Eye (tissue), 1 donor: ENCODE measurements at regions not wholly inside any gene's neighbourhood (a gene's known extent, or its start where the extent isn't known, plus 50 kb on each side); places are given as distances from the start of the nearest gene placed in this dataset.
"Not testable (repeated sequence)": the region's sequence is repeated elsewhere in the genome, so short reads cannot be mapped to it uniquely, and the experiment has no call there.

Experiments
- DNase-seq: peaks from one replicate; pipeline ENCODE4 v3.0.0-alpha.2; 2015

GRCh38 chr18:66994790-66995189, 390.9 kb upstream of the CDH19 start:
- DNase-seq: no peak

- no peak for DNase-seq
Measured at GRCh38 chr18:66993492-66993891, 389.6 kb upstream of the CDH19 start.

GRCh38 chr18:66990909-66991308, 387.0 kb upstream of the CDH19 start:
- no peak for DNase-seq

GRCh38 chr18:66979009-66979408, 375.1 kb upstream of the CDH19 start:
- DNase-seq: no peak

- no peak for DNase-seq
Measured at GRCh38 chr18:66972681-66973080, 368.8 kb upstream of the CDH19 start.

- DNase-seq: no peak
Measured at GRCh38 chr18:66971960-66972359, 368.1 kb upstream of the CDH19 start.

- no peak for DNase-seq
Measured at GRCh38 chr18:66966171-66966570, 362.3 kb upstream of the CDH19 start.

- no peak for DNase-seq
Measured at GRCh38 chr18:66958309-66958708, 354.4 kb upstream of the CDH19 start.

GRCh38 chr18:66951750-66952149, 347.9 kb upstream of the CDH19 start:
- no peak for DNase-seq

GRCh38 chr18:66949419-66949818, 345.5 kb upstream of the CDH19 start:
- DNase-seq: no peak

GRCh38 chr18:66937546-66937945, 333.7 kb upstream of the CDH19 start:
- no peak for DNase-seq

- DNase-seq: no peak
Measured at GRCh38 chr18:66931010-66931409, 327.1 kb upstream of the CDH19 start.

- no peak for DNase-seq
Measured at GRCh38 chr18:66916834-66917233, 312.9 kb upstream of the CDH19 start.

- DNase-seq: no peak
Measured at GRCh38 chr18:66900837-66901236, 296.9 kb upstream of the CDH19 start.

- no peak for DNase-seq
Measured at GRCh38 chr18:66895631-66896030, 291.7 kb upstream of the CDH19 start.

GRCh38 chr18:66894851-66895250, 291.0 kb upstream of the CDH19 start:
- DNase-seq: no peak

- DNase-seq: not testable (repeated sequence)
Measured at GRCh38 chr18:66892388-66892787, 288.5 kb upstream of the CDH19 start.

- no peak for DNase-seq
Measured at GRCh38 chr18:66874812-66875474, 271.1 kb upstream of the CDH19 start.

- no peak for DNase-seq
Measured at GRCh38 chr18:66874375-66874774, 270.5 kb upstream of the CDH19 start.

GRCh38 chr18:66873899-66874298, 270.0 kb upstream of the CDH19 start:
- DNase-seq: no peak

- peak; percentile 40 for DNase-seq
Measured at GRCh38 chr18:66872277-66872676, 268.4 kb upstream of the CDH19 start.

- no peak for DNase-seq
Measured at GRCh38 chr18:66867653-66868052, 263.8 kb upstream of the CDH19 start.

- not testable (repeated sequence) for DNase-seq
Measured at GRCh38 chr18:66866427-66866940, 262.6 kb upstream of the CDH19 start.

GRCh38 chr18:66838340-66838987, 234.6 kb upstream of the CDH19 start:
- DNase-seq: no peak

GRCh38 chr18:66833646-66834045, 229.8 kb upstream of the CDH19 start:
- DNase-seq: peak; percentile 24
